IMR-90 (cell line): ENCODE measurements at regions not wholly inside any gene's neighbourhood (a gene's known extent, or its start where the extent isn't known, plus 50 kb on each side); places are given as distances from the start of the nearest gene placed in this dataset.

Source experiments
- ATAC-seq: fragments of 200-7000 bp; cut with Tn5 transposase; 2 replicates; pipeline ENCODE4 v1.9.1; 2020; ENCODE audit warnings: low read depth, mild to moderate bottlenecking, moderate library complexity
- BruUV-seq: library from RNA; stranded (reverse); fragments of 400-500 nt; replicated peaks from 2 replicates; lab custom pipeline; 2021; lab: Mats Ljungman, UMichigan
- CTCF ChIA-PET: fragments of 300-600 bp; formaldehyde crosslinking; extraction: SDS; loops from one replicate; lab custom pipeline; 2021; ENCODE audit warnings: antibody characterized with exemption; lab: Yijun Ruan, JAX
- POLR2A ChIA-PET: fragments of 300-600 bp; sonication (Branson Sonifier 250); formaldehyde crosslinking; loops from one replicate; lab custom pipeline; 2022; ENCODE audit warnings: antibody characterized with exemption; ENCODE audit not compliant: unreplicated experiment; lab: Charles Lee
- DNase-seq: peaks from one replicate; pipeline ENCODE4 v3.0.0; 2013
- H2AFZ ChIP-seq: replicated peaks from 2 replicates; pipeline ENCODE3; 2013; ENCODE audit warnings: low read length, mild to moderate bottlenecking; ENCODE audit not compliant: poor library complexity
- H2AK5ac ChIP-seq: 2 replicates; pipeline ENCODE4 v1.6.1; 2013; ENCODE audit warnings: low read depth, low read length, inconsistent platforms
- H2AK9ac ChIP-seq: replicated peaks from 2 replicates; pipeline ENCODE3; 2013; ENCODE audit warnings: mild to moderate bottlenecking, low read depth, low read length, moderate library complexity; ENCODE audit not compliant: poor library complexity
- H2BK120ac ChIP-seq: 2 replicates; pipeline ENCODE4 v1.6.1; 2013; ENCODE audit warnings: low read depth, low read length, inconsistent platforms
- H2BK15ac ChIP-seq: 3 replicates; pipeline ENCODE4 v1.6.1; 2013; ENCODE audit warnings: low read depth, low read length, inconsistent platforms
- H2BK20ac ChIP-seq: 2 replicates; pipeline ENCODE4 v1.6.1; 2013; ENCODE audit warnings: low read depth, mild to moderate bottlenecking, inconsistent platforms, low read length, moderate library complexity
- H2BK5ac ChIP-seq: 2 replicates; pipeline ENCODE4 v1.6.1; 2013; ENCODE audit warnings: mild to moderate bottlenecking, low read depth, low read length, inconsistent platforms; ENCODE audit not compliant: poor library complexity, severe bottlenecking
- H3K14ac ChIP-seq: replicated peaks from 2 replicates; pipeline ENCODE4 v1.6.1; 2013; ENCODE audit warnings: low read depth, low read length, inconsistent platforms
- H3K18ac ChIP-seq: 2 replicates; pipeline ENCODE4 v1.6.1; 2013; ENCODE audit warnings: low read depth, low read length, control low read depth
- H3K23ac ChIP-seq: 2 replicates; pipeline ENCODE4 v1.6.1; 2013; ENCODE audit warnings: low read depth, low read length, inconsistent platforms
- H3K27ac ChIP-seq: 2 replicates; pipeline ENCODE4 v1.5.1; 2013; ENCODE audit warnings: mild to moderate bottlenecking, control low read depth, low read length; ENCODE audit not compliant: insufficient read depth
- H3K27me3 ChIP-seq: 2 replicates; pipeline ENCODE4 v1.6.1; 2013; ENCODE audit warnings: low read length; ENCODE audit not compliant: control insufficient read depth, insufficient read depth
- H3K36me3 ChIP-seq: 2 replicates; pipeline ENCODE4 v1.6.1; 2013; ENCODE audit warnings: low read length, mixed read lengths; ENCODE audit not compliant: control insufficient read depth, insufficient read depth
- H3K4ac ChIP-seq: 2 replicates; pipeline ENCODE4 v1.6.1; 2013; ENCODE audit warnings: low read depth, low read length, inconsistent platforms
- H3K4me1 ChIP-seq: 2 replicates; pipeline ENCODE4 v1.6.1; 2013; ENCODE audit warnings: low read length, mixed read lengths; ENCODE audit not compliant: control insufficient read depth, insufficient read depth
- H3K4me2 ChIP-seq: 2 replicates; pipeline ENCODE4 v1.6.1; 2013; ENCODE audit warnings: low read depth, mild to moderate bottlenecking, control low read depth, low read length, moderate library complexity
- H3K4me3 ChIP-seq: 2 replicates; pipeline ENCODE4 v1.5.1; 2013; ENCODE audit warnings: low read depth, mild to moderate bottlenecking, control low read depth, low read length, moderate library complexity; ENCODE audit not compliant: insufficient read depth
- H3K56ac ChIP-seq: 2 replicates; pipeline ENCODE4 v1.6.1; 2013; ENCODE audit warnings: low read length, inconsistent platforms; ENCODE audit not compliant: insufficient read depth; ENCODE audit errors: extremely low read depth
- H3K79me1 ChIP-seq, 2 experiments: 2 replicates each; pipeline ENCODE4 v1.6.1; 2013; ENCODE audit warnings: low read length in 2 of 2, inconsistent platforms in 1 of 2, low read depth in 1 of 2
- H3K9ac ChIP-seq: 2 replicates; pipeline ENCODE4 v1.6.1; 2013; ENCODE audit warnings: low read depth, low read length, control low read depth
- H3K9me1 ChIP-seq: 2 replicates; pipeline ENCODE4 v1.6.1; 2013; ENCODE audit warnings: low read length, inconsistent platforms; ENCODE audit not compliant: insufficient read depth
- H3K9me3 ChIP-seq: 2 replicates; pipeline ENCODE4 v1.6.1; 2013; ENCODE audit warnings: low read length; ENCODE audit not compliant: control insufficient read depth, insufficient read depth
- H4K20me1 ChIP-seq: 2 replicates; pipeline ENCODE4 v1.6.1; 2013; ENCODE audit warnings: low read length, inconsistent platforms; ENCODE audit not compliant: insufficient read depth
- H4K5ac ChIP-seq: 2 replicates; pipeline ENCODE4 v1.6.1; 2013; ENCODE audit warnings: mild to moderate bottlenecking, low read depth, low read length, control low read depth
- H4K8ac ChIP-seq, 2 experiments: 2 replicates each; pipeline ENCODE4 v1.6.1; 2013; ENCODE audit warnings: low read depth in 2 of 2, low read length in 2 of 2, control low read depth in 1 of 2, inconsistent platforms in 1 of 2
- H4K91ac ChIP-seq: 2 replicates; pipeline ENCODE4 v1.6.1; 2013; ENCODE audit warnings: low read depth, low read length, inconsistent platforms; ENCODE audit not compliant: insufficient read depth
- BHLHE40 ChIP-seq: fragments of 150-350 bp; IDR thresholded peaks from 2 replicates; pipeline ENCODE4 v1.6.1; 2016; ENCODE audit warnings: mild to moderate bottlenecking, low read depth, low read length
- CHD1 ChIP-seq: IDR thresholded peaks from 2 replicates; pipeline ENCODE4 v1.6.1; 2012; ENCODE audit warnings: low read depth, low read length, improper control_type of control experiment
- FOS ChIP-seq: fragments of 150-350 bp; IDR thresholded peaks from 2 replicates; pipeline ENCODE4 v1.6.1; 2016; ENCODE audit warnings: low read depth, low read length
- MAFK ChIP-seq: IDR thresholded peaks from 2 replicates; pipeline ENCODE4 v1.6.1; 2012; ENCODE audit warnings: low read depth, low read length, improper control_type of control experiment
- MXI1 ChIP-seq: IDR thresholded peaks from 2 replicates; pipeline ENCODE4 v1.6.1; 2012; ENCODE audit warnings: low read depth, mild to moderate bottlenecking, low read length, moderate library complexity, borderline replicate concordance
- POLR2A ChIP-seq: IDR thresholded peaks from 2 replicates; pipeline ENCODE4 v1.6.1; 2012; ENCODE audit warnings: mild to moderate bottlenecking, low read depth, low read length
- RAD21 ChIP-seq: IDR thresholded peaks from 2 replicates; pipeline ENCODE4 v1.6.1; 2012; ENCODE audit warnings: low read length, improper control_type of control experiment
- RCOR1 ChIP-seq: IDR thresholded peaks from 2 replicates; pipeline ENCODE4 v1.6.1; 2012; ENCODE audit warnings: mild to moderate bottlenecking, low read length, improper control_type of control experiment; ENCODE audit not compliant: insufficient replicate concordance
- RFX5 ChIP-seq: IDR thresholded peaks from 2 replicates; pipeline ENCODE4 v1.8.0; 2012; ENCODE audit warnings: low read depth, mild to moderate bottlenecking, low read length, moderate library complexity
- SMC3 ChIP-seq: fragments of 150-350 bp; IDR thresholded peaks from 2 replicates; pipeline ENCODE4 v1.6.1; 2016; ENCODE audit warnings: low read depth, mild to moderate bottlenecking, antibody characterized with exemption, low read length, moderate library complexity
- WGBS, 2 experiments: methylation state at CpG; one replicate each; pipeline versions ENCODE4 v1.1.5 to v1.1.7; 2013; ENCODE audit warnings: missing lambda C conversion rate in 2 of 2; ENCODE audit not compliant: insufficient read length in 1 of 2; ENCODE audit errors: extremely low coverage in 2 of 2; 5-methylcytosine and 5-hydroxymethylcytosine counted together
- dilution Hi-C: fragments of 300-500 bp; cut with HindIII; formaldehyde crosslinking; loops from one replicate; pipeline ENCODE4 v1.14.3; 2018; ENCODE audit warnings: low sequenced_read_pairs; ENCODE audit not compliant: unreplicated experiment
- in situ Hi-C: fragments of 300-500 bp; cut with MboI; formaldehyde crosslinking; loops from 3 replicates; pipeline ENCODE4 v1.14.3; 2019; ENCODE audit warnings: low sequenced_read_pairs, inconsistent platforms, mixed read lengths
- intact Hi-C: fragments of 100-400 bp; cut with micrococcal nuclease; formaldehyde crosslinking; loops from 2 replicates; pipeline ENCODE4 v1.10.0; 2022
- TF ChIP-seq, protein P1 (sequence below): fragments of 150-350 bp; IDR thresholded peaks from 2 replicates; pipeline ENCODE4 v1.6.1; 2016; ENCODE audit warnings: low read depth, mild to moderate bottlenecking, low read length, moderate library complexity, borderline replicate concordance
- TF ChIP-seq, protein P2 (sequence below): fragments of 150-350 bp; IDR thresholded peaks from 2 replicates; pipeline ENCODE4 v1.6.1; 2017; ENCODE audit warnings: mild to moderate bottlenecking, antibody characterized with exemption, low read length, low read depth
- TF ChIP-seq, protein P3 (sequence below): conservative IDR thresholded peaks from 2 replicates; pipeline ENCODE4 v1.5.1; 2012; ENCODE audit warnings: mild to moderate bottlenecking, low read depth, low read length, improper control_type of control experiment

DNA sequence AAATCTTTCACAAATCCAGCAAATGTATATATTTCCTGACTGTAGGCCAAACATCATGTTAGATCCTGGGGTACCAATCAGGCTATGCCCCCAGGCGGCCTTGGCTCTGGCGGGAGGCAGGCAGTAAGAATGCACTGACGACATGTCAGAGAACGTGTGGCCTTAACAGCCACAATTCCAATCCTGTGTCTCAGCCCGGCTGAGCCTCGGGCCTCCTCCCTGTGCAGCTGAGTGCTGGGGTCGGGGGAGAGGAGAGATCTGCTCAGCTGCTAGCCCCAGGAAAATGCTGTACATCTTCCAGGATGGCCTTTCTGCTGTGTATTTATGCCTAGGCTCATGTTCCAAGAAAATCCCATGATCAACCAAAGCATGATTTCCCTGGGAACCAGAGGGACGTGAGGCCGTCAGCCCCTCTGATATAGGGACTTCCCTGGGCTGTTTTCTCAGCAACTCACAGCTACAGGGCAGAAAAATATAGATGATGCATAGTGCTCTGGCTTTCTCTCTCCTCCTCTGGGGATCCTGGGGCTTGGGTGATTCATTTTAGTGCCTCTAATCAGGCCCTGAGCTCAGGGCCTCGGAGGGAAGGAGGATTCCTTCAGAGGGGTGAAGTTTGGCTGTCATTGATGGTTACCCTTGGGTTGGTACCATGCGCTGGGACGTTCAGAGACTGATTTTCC is 604.0 kb downstream of the HS3ST4 start:
- Histone ChIP-seq H4K5ac (no peak overlapping the region), H2BK15ac (no peak overlapping the region), H3K9me1 (no peaks in the 10 kb centered on the region), H3K4ac (no peak overlapping the region), H3K4me1 (no peaks in the 10 kb centered on the region), H2AFZ (no peak overlapping the region), H3K9ac (no peak overlapping the region), H2BK5ac (no peak overlapping the region), H3K27me3 (no peaks in the 10 kb centered on the region), H2AK9ac (no peak overlapping the region), H4K8ac (no peak overlapping the region), H3K27ac (no peak overlapping the region), H3K4me3 (no peak overlapping the region), H3K9me3 (peaks cover 4% of the 10 kb centered on the region), H2BK20ac (no peak overlapping the region), H3K23ac (no peak overlapping the region), H3K18ac (no peak overlapping the region), H3K4me2 (no peak overlapping the region), H3K14ac (no peak overlapping the region), H4K20me1 (no peaks in the 10 kb centered on the region), H2BK120ac (no peak overlapping the region), H3K79me1 (no peaks in the 10 kb centered on the region), H4K91ac (no peak overlapping the region), H2AK5ac (no peak overlapping the region), H3K56ac (no peak overlapping the region), H3K36me3 (no peaks in the 10 kb centered on the region)
- POLR2A ChIA-PET = no interaction called here
- no peak for ATAC-seq
- in situ Hi-C loops (no loop called here), dilution Hi-C loops (no loop called here), intact Hi-C loops (no loop called here)
- no TSS peak for BruUV-seq
- no CpG with 5 or more reads among the region's 12 CpGs for WGBS, 2 experiments
- TF ChIP-seq, protein P1, sequence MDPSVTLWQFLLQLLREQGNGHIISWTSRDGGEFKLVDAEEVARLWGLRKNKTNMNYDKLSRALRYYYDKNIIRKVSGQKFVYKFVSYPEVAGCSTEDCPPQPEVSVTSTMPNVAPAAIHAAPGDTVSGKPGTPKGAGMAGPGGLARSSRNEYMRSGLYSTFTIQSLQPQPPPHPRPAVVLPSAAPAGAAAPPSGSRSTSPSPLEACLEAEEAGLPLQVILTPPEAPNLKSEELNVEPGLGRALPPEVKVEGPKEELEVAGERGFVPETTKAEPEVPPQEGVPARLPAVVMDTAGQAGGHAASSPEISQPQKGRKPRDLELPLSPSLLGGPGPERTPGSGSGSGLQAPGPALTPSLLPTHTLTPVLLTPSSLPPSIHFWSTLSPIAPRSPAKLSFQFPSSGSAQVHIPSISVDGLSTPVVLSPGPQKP = no peak
- TF ChIP-seq BHLHE40 (no peak), POLR2A (no peak), FOS (no peak), RFX5 (no peak), MXI1 (no peak), CHD1 (no peak), RAD21 (no peak), SMC3 (no peak), RCOR1 (no peak), MAFK (no peak)
- TF ChIP-seq, protein P2, sequence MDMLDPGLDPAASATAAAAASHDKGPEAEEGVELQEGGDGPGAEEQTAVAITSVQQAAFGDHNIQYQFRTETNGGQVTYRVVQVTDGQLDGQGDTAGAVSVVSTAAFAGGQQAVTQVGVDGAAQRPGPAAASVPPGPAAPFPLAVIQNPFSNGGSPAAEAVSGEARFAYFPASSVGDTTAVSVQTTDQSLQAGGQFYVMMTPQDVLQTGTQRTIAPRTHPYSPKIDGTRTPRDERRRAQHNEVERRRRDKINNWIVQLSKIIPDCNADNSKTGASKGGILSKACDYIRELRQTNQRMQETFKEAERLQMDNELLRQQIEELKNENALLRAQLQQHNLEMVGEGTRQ = no peak
- TF ChIP-seq, protein P3, sequence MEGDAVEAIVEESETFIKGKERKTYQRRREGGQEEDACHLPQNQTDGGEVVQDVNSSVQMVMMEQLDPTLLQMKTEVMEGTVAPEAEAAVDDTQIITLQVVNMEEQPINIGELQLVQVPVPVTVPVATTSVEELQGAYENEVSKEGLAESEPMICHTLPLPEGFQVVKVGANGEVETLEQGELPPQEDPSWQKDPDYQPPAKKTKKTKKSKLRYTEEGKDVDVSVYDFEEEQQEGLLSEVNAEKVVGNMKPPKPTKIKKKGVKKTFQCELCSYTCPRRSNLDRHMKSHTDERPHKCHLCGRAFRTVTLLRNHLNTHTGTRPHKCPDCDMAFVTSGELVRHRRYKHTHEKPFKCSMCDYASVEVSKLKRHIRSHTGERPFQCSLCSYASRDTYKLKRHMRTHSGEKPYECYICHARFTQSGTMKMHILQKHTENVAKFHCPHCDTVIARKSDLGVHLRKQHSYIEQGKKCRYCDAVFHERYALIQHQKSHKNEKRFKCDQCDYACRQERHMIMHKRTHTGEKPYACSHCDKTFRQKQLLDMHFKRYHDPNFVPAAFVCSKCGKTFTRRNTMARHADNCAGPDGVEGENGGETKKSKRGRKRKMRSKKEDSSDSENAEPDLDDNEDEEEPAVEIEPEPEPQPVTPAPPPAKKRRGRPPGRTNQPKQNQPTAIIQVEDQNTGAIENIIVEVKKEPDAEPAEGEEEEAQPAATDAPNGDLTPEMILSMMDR = no peak
- no peak for DNase-seq
- CTCF ChIA-PET = no interaction called here
